Fibroblast of upper back skin (primary cell): ENCODE measurements at regions not wholly inside any gene's neighbourhood (a gene's known extent, or its start where the extent isn't known, plus 50 kb on each side); places are given as distances from the start of the nearest gene placed in this dataset.
"Not testable (repeated sequence)": the region's sequence is repeated elsewhere in the genome, so short reads cannot be mapped to it uniquely, and the experiment has no call there.

Source experiments
- DNase-seq: peaks from one replicate; pipeline ENCODE4 v3.0.0-alpha.2; 2013

DNA sequence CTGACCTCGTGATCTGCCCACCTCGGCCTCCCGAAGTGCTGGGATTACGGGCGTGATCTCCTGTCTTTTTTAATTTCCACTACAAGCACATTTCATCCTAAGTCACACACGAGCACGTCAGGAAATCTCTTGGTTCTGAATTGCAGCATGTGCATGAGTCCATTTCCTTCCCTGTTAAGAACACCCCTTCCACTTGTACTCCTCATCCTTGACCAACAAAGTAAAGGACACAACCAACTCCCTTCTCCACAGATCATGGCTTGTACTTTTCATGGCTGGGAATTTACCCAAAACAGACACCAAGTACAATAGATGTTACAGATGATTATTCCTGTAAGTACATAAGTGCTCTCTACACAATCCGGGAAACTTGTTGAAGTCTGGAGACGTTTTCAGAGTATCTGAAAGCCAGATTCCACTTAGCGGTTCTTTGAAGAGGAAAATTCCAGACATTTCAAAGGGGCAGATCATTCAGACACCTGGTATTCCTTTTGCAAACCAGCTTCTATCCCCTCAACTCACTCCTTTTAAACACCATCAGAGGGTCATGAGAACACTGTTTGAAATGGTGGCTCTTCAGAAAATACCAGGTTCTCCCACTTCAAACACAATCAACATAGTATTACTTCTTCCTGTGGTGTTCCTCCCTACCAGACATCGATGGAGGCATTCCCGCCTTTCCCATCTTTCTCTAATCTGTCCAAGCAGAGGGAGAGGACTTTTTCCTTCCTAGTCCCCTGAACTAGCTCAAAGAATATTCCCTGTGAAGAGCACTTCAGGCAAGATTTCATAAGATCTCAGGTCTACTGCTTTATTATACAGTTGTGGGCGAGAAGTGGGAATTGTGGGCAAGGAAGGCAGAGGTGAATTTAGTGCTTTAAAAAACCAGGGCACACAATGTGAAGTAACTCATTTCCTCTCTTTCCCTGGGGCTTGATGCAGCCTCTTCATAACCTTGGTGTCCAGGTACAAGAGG, 80.1 kb upstream of the TSC22D2 start:
- DNase-seq = peak; percentile 65

DNA sequence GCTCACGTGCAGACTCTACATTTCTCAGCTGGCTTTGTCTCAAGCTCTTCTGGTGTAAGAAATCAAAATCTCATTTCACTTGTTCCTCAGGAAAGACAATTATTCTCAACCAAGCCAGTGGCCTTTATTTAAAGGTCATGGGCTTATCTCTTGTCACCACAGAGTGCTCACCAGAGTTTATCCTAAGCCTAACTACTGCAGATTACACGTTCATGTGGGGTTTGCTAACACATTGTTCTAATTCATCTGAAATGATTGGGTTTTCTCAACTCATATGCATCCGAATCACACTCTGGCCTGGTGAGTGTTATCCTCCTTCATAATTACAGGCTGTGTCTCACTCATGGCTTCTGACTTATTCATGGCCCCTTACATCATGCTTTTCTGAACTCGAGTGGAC, 83.3 kb upstream of the TSC22D2 start:
- no peak for DNase-seq

DNA sequence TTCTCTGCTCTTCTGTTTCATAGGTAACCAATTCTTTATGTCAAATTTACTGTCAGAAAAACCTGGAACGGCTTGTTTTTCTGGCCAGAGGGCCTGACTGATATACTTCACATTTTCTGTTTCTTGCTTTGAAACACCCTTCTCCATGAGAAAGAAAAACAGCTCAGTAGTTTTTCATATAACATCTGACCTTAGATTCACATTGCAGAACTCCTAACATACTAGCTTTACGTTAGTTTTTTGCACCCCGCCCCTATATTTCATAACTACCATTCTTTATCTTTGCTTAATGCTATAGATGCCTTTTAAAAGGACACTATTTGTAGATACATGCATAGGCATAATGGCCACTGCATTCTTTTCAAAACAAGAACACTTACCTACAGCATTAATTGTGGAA, 83.9 kb upstream of the TSC22D2 start:
- no peak for DNase-seq

DNA sequence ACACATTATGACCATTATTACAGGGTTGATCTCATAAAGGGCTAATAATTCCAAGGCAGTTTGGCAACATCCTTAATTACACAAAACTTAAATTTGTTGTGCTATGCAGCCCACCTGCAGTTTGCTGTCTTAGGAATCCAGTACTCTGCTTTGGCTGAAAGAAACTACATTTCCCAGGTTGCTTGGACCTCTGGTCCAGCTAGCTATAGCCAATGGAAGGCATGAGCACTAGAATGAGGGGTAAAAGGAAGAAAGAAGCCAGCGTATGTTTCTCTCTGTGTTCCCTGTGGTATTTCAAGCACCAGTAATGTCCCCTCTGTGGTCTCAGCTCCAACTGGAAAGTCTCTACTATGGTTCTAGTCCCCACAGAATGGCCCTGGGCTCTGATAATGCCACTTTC, 84.3 kb upstream of the TSC22D2 start:
- DNase-seq = no peak

DNA sequence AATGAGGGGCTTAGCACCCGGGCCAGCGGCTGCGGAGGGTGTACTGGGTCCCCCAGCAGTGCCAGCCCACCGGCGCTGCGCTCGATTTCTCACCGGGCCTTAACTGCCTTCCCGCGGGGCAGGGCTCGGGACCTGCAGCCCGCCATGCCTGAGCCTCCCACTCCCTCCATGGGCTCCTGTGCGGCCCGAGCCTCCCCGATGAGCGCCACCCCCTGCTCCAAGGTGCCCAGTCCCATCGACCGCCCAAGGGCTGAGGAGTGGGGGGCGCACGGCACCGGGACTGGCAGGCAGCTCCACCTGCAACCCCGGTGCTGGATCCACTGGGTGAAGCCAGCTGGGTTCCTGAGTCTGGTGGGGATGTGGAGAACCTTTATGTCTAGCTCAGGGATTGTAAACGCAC, 85.0 kb upstream of the TSC22D2 start:
- DNase-seq = not testable (repeated sequence)

DNA sequence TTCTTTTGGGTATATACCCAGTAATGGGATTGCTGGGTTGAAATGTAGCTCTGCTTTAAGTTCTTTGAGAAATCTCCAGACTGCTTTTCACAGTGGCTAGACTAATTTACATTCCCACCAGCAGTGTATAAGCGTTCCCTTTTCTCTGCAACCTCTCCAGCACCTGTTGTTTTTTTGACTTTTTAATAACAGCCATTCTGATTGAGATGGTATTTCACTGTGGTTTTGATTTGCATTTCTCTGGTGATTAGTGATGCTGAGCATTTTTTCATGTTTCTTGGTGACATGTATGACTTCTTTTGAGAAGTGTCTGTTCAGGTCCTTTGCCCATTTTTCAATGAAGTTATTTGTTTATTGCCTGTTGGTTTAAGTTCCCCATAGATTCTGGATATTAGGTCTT, 87.1 kb upstream of the TSC22D2 start:
- DNase-seq = not testable (repeated sequence)

DNA sequence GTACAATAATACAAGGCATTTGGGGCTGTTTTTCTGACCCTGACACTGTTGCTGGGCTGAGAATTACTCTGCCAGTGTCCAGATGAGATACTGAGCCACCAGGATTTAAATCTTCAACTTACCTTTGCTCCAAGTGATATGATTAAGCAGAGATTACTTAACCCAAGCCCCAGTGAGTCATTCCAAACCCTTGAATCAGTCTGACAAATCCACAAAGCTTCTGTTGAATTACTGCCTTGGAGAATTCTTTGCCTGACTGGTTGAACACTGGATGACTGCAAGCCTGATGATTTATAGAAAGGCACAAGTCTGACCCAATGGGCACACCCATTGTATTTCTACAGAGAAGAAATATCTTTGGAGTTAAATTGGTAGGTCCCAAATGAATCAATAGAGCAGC, 88.2 kb upstream of the TSC22D2 start:
- DNase-seq = peak; percentile 98

DNA sequence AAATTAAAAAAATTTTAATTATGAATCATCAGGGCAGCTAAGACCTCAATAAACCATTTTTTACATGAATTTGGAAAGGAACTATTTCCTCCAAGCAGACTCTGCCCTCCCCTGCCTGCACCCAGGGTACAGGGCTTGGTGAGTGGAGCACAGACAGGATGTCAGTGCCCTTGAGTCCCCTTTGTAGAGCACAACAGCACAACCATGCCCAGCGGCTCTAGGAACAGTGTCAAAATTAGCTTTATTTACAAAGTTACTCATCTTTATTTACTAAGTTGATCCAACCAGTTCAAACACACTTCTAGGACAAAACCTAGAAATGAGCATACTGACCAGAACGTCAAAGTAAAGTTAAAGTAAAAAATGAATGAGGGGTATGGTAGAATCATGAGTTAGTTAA, 90.6 kb upstream of the TSC22D2 start:
- no peak for DNase-seq

DNA sequence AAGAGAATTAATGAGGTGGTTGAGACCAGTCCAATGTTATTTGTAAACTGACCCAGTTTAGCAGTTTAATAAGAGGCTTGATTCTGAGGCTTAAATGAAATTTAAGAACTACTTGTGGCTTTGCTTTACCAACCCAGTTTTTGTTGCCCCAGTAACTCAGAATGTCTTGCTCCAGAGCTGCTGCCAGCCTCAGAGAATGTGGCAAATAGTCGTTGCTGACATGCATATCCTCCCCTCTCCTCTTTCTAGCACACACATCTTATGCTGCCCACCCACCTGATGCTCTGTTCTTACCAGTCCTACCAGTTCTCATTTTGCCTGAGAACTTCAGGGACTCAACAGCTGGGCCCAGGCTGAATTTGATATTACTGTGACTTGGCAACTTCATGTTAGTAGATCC, 92.4 kb upstream of the TSC22D2 start:
- DNase-seq = no peak

DNA sequence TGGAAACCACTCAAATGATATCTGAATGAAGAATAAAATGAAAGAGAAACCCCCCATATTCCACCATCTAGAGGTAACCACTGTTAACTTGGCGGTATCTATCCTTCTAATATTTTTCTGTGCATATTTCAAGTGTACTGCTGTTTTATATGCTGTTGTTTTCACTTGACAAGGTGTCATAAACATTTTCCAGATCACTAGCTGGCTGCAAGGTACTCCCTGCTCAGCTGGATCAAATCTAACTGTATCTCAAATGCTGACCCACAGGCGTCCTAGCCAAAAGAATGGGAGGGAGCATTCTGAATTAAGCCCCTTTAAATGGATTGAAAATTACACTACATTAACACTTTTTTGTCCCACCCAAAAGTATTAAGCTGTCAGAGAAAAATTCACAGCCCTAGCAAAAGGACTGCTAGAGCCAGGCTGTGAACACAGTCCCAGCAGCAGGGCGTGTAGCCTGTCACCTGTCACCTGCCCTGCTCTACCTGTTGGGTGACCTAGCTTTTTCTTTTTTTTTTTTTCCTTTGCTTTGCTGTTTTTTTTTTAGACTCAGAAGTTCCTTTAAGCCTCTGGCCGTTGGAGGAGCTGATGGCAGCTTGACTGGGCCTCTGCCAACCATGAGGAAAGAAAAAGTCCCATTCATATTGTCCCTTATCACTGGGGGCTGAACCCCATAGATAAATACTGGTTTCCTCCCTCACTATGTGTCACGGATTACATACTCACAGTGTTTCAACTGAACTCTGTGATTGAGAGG, 93.7 kb upstream of the TSC22D2 start:
- DNase-seq = no peak

DNA sequence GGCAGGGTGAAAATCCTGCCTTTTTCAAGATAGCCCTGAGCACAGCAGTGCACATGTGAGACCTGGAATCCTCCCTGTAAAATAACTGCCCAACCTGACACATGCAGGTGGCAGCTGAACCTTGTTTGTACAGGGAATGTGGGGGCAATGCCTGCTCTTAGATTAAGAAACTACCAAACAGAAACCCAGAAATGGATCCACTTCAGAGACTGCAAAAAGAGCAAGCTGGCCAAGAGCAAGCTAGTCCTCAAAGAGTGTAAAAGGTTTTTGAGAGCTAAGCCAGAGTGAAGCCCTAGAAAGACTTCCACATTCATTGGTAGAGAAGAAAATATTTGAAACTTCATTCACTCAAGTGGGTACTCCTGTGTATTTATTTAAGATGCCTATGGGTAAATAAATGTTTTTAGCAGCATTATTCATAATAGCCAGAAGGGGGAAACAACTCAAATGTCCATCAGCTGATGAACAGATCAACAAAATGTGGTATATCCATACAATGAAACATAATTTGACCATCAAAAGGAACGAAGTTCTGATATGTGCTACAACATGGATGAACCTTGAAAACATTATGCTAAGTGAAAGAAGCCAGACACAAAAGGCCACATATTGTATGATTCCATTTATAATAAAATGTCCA, 96.0 kb upstream of the TSC22D2 start:
- no peak for DNase-seq

DNA sequence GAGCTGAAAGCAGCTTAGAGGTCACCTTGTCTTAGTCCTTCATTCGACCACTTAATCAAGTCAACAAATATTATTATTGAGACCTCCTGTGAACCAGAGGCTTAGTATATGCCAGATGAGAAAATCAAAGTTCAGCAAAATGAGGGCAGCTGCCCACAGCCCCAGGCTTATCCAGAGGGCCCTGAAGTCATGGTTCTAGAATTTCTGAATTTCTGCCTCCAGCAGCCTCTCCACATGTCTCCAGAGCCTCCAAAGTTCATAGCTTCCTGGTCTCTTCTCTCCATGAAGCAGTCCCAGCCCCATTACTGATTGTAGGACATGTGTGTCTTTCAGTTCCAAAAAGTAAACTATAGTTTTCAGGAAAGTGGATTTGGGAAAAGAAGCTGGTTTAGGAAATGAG, 96.9 kb upstream of the TSC22D2 start:
- no peak for DNase-seq

DNA sequence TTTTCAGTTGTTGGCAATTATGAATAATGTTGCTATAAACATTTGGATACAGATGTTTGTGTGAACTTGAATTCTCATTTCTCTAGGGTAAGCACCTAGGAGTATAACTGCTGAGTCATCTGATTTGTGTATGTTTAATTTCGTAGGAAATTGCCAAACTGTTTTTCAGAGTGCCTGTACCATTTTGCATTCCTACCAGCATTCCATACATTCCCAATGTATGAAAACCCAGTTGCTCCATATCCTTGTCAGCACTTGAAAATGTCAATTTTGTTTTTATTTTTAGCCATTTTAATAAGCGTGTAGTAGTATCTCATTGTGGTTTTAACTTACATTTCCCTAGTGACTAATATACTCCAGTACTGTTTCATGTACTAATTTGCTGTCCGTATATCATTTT, 98.5 kb upstream of the TSC22D2 start:
- peak; percentile 91 for DNase-seq

DNA sequence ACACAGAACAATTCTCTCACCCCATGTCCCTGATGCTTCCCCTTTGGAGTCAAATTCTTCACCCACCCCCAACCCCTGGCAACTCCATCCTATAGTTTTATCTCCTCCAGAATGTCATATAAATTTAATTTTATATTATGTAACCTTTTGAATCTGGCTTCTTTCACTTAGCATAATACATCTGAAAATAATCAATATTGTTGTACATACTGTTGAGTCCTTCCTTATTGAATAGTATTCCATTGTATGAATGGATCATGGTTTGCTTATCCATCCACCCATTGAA, 98.9 kb upstream of the TSC22D2 start:
- no peak for DNase-seq

DNA sequence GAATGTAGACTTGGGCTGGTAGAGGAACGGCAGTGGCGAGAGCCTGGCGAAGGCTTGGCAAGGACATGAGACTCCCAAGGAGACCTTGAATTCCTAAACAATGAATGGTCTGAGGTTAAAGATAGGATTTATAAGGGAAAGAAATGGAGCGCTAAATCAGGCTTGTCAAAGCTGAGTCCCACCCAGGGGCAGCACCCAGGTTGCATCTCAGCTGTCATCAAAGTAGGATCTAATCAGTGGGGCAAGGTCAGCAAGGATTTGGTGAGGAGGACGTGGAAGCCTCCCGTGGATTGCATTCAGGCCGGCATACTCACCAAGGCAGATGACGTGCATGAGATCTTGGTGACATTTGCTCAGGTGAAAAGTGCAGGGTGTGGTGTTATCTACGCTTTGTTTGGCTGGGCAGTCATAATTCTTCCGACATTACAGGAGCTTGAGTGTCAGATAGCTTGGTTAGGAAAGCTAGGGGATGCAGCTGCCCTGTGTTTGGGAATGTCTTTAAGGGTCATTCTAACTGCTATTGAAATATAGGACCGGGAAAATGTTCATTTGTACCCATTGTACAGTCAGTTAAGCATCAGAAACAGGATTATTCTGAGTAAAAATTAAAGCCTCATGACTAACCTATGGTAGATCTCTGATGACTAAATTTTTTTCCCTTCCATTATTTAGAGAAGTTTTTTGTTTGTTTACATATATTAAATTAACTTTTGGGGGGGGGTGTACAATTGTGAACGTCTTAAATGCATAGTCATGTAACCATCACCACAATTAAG, 99.4 kb upstream of the TSC22D2 start:
- DNase-seq = peak; percentile 49

DNA sequence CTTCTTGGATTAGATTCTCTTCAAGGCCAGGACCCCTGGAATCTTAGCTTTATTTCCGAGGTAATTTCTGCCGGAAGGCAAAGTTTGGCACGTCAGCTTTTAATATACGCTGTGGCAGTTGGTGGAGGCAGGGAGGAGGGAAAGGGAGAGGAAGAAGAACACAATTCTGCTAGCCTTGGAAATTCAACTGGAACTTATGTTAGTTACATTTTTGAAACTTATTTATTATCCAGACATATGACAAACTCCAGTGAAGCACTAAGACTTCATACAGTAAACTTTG, 100.1 kb upstream of the TSC22D2 start:
- no peak for DNase-seq

DNA sequence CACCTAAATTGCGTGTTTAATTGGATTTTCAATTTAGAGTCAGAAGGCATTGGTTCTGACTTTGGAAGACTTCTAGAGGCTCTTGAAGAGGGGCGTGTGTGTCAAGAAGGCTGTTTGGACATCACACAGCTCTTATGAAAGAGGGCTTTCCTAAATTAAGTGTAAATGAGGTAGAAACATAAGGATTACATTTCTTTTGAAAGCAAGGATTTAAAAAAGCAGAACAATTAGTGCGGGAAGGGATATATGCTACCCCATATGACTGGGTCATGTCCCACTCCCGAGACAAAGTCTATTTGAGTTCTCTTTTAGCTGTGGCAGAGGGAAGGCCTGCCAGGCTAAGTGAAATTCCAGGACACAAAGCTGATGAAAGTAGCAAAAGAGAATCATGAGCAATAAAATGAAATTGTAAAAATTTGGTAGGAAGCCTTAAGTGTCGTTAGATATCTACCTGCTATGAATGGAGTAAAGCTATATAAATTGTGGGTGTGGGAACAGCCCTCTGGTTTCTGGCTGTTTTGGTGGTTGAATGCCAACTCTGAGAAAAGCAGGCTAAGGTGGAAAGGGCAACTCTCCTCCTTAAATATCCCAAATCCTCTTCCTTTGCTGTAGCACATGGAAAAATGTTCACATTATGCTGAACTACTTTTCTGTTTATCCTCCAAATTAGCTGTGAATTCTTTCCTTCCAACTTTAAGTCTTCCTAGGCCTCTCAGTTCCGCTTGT, 100.6 kb upstream of the TSC22D2 start:
- no peak for DNase-seq

DNA sequence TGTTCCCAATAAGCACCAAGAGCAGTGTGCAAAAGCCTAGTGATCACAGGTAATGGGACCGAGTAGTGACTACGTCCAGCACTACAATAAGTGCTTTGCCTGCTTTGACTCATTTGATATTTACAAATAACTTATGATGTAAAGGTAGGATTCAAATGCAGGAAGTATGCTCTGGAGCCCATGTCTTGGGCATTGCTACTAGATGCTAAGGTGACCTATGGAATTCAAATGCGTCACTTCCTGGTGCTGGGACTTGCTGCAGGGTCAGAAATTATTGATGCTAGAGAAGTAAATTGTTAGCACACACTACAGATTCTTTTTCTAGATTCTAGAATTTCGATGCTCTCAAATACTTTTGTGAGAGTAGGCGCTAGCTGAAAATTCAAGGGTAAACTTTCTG, 101.2 kb upstream of the TSC22D2 start:
- DNase-seq = no peak

DNA sequence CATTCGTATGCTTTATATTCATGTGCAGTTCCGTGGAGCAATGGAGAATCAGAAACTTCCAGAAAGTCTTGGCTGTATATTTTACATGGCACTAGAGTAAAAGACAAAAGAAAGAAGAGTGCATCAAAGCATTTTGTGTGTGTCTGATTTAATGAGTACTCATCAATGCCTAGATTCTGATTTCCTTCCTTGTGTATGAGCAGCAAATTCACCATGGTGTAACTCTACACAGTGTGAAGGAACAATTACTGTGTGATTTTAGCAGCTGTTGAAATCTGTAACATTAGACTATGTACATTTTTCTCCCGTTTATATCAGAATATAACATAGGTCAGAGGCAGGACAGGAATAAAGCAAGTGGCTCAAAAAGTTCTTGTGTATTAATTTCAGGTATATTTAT, 102.0 kb upstream of the TSC22D2 start:
- no peak for DNase-seq

DNA sequence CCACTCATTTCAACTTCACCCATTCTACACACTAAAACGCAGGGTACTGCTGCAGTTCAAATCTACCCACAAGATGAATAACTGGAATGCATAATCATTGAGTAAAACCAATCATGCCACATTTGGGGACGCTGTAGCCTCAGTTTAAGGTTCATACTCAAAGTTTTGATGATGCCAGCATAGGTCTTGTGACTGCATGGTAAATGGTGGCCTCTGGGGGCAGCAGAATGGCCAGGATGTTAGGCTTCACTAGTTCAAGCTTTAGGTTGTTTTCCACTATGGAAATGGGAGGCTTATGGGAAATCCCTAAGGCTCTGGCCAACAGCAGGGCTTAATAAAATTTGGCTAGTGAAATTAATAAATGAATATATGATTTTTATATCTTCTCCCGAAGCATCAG, 104.3 kb upstream of the TSC22D2 start:
- no peak for DNase-seq

DNA sequence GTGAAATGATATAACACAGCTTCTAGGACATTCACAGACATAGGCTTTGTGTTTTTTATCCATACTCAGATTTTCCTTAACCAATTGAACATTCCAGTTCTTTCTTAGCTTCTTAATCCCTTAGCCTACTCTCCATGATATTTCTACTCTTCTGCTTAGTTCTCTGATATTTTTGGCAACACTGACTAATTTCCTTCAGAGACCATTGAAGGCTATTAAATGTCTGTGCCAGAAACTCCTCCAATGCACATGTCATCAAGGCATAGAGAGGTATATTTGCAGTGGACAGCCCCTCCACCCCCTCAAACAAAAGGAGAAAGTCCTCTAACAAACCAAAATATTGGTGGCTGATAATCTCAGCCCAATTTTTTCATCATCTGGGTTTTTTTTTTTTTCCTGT, 105.9 kb upstream of the TSC22D2 start:
- DNase-seq = peak; percentile 31

DNA sequence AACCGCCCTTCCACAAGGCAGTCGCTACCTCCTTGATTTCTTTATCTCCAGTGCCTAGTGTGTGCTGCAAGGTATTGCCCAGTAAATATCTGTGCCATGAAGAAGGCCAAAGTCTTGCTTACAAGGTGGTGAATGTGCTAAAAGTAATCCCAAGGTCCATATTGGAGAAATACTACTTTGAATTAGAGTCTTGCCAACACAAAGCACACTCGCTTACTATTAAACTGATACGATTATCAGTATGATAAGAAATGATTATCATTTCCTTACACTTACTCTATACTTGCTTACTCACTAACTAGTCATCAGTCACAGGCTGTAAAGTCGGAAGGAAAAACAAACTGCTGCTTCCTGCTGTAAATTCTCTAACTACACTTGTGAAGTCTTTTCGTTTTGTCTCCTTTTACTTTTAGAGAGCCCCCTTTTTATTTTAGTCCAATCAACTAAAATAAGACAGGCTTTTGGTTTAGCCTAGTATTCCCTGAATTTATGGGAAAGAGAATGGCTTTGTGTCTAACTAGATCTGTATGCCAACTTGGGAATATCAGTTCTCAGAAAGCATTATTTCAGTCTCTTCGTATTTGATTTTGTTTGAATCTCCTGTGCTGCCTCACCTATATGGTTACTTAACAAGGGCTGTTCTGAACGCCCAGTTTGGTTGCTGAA, 107.1 kb upstream of the TSC22D2 start:
- no peak for DNase-seq
